HL-60 (cell line): ENCODE measurements at regions not wholly inside any gene's neighbourhood (a gene's known extent, or its start where the extent isn't known, plus 50 kb on each side); places are given as distances from the start of the nearest gene placed in this dataset.

Experiments used
- CTCF ChIP-seq: IDR thresholded peaks from one replicate; pipeline ENCODE4 v1.5.1; 2011; ENCODE audit warnings: low read length, control low read depth, inconsistent platforms; ENCODE audit not compliant: insufficient read depth
- GABPA ChIP-seq: IDR thresholded peaks from 2 replicates; pipeline ENCODE4 v1.6.1; 2012; ENCODE audit warnings: low read depth
- POLR2AphosphoS5 ChIP-seq: IDR thresholded peaks from 2 replicates; pipeline ENCODE4 v1.6.1; 2012; ENCODE audit warnings: low read depth
- REST ChIP-seq: IDR thresholded peaks from 2 replicates; pipeline ENCODE4 v1.6.1; 2012; ENCODE audit warnings: low read depth; ENCODE audit not compliant: insufficient replicate concordance
- SPI1 ChIP-seq: IDR thresholded peaks from 2 replicates; pipeline ENCODE4 v1.6.1; 2012; ENCODE audit warnings: low read depth, mild to moderate bottlenecking, borderline replicate concordance

GRCh38 chr9:79301085-79301484 lies 270.7 kb upstream of the TLE4 start:
- no peak for TF ChIP-seq REST
- TF ChIP-seq CTCF: no peak
- TF ChIP-seq SPI1: no peak
- no peak for TF ChIP-seq POLR2AphosphoS5
- TF ChIP-seq GABPA: no peak
